HCT116 (cell line): ENCODE measurements at regions not wholly inside any gene's neighbourhood (a gene's known extent, or its start where the extent isn't known, plus 50 kb on each side); places are given as distances from the start of the nearest gene placed in this dataset.

Source experiments
- ATAC-seq: fragments of 200-7000 bp; cut with Tn5 transposase; 2 replicates; pipeline ENCODE4 v1.9.1; 2020; ENCODE audit warnings: mild to moderate bottlenecking, moderate library complexity
- BruUV-seq: library from RNA; stranded (reverse); fragments of 400-500 nt; replicated peaks from 2 replicates; lab custom pipeline; 2021; lab: Mats Ljungman, UMichigan
- CTCF ChIA-PET: fragments of 300-600 bp; sonication (Branson Sonifier 250); formaldehyde crosslinking; loops from one replicate; lab custom pipeline; 2021; ENCODE audit warnings: antibody characterized with exemption; lab: Charles Lee
- POLR2A ChIA-PET: fragments of 300-600, 350-600 bp; sonication (Branson Sonifier 250); formaldehyde crosslinking; loops from one replicate; lab custom pipeline; 2021; ENCODE audit warnings: antibody characterized with exemption; lab: Charles Lee
- RAD21 ChIA-PET, 2 experiments: fragments of 300-600 bp; sonication (Branson Sonifier 250); formaldehyde crosslinking; loops; one replicate each; lab custom pipeline; 2023; ENCODE audit warnings: low total read pairs in 2 of 2; ENCODE audit not compliant: uncharacterized antibody in 2 of 2, unreplicated experiment in 2 of 2, low non-redundant PET in 1 of 2; lab: Charles Lee
- DNase-seq: peaks from one replicate; pipeline ENCODE4 v3.0.0-alpha.2; 2010; ENCODE audit warnings: low read depth, low spot score
- H2AFZ ChIP-seq: fragments of 200-600 bp; shearing (Covaris generic), sonication (generic); 2 replicates; pipeline ENCODE4 v1.6.1; 2017; ENCODE audit warnings: low read depth, mixed run types, mixed read lengths, antibody characterized with exemption, low read length; ENCODE audit not compliant: poor library complexity, severe bottlenecking
- H3K27ac ChIP-seq: 2 replicates; pipeline ENCODE4 v1.5.1; 2012; ENCODE audit warnings: low read depth, low read length
- H3K27me3 ChIP-seq: fragments of 200-600 bp; sonication (generic); 2 replicates; pipeline ENCODE4 v1.6.1; 2016; ENCODE audit warnings: mixed run types, low read length, mixed read lengths; ENCODE audit not compliant: insufficient read depth
- H3K36me3 ChIP-seq, 2 experiments: fragments of 200-500 bp in 1 of 2; fragments of 200-600 bp in 1 of 2; sonication (Bioruptor generic) in 1 of 2; sonication (generic) in 1 of 2; 2 replicates each; pipeline versions ENCODE4 v1.5.1 to v1.6.1; 2014 to 2016; ENCODE audit warnings: low read length in 2 of 2, inconsistent platforms in 1 of 2, mixed read lengths in 1 of 2, mixed run types in 1 of 2; ENCODE audit not compliant: insufficient read depth in 2 of 2, control insufficient read depth in 1 of 2
- H3K4me1 ChIP-seq, 2 experiments: fragments of 200-600 bp in 1 of 2; sonication (generic) in 1 of 2; 2 replicates each; pipeline versions ENCODE4 v1.5.1 to v1.6.1; 2012 to 2017; ENCODE audit warnings: low read length in 2 of 2, inconsistent platforms in 1 of 2, mild to moderate bottlenecking in 1 of 2, mixed read lengths in 1 of 2, mixed run types in 1 of 2, moderate library complexity in 1 of 2; ENCODE audit not compliant: insufficient read depth in 2 of 2, control insufficient read depth in 1 of 2
- H3K4me2 ChIP-seq: fragments of 200-600 bp; sonication (generic); 2 replicates; pipeline ENCODE4 v1.6.1; 2017; ENCODE audit warnings: mixed run types, low read length, mixed read lengths
- H3K4me3 ChIP-seq, 2 experiments: fragments of 200-600 bp in 1 of 2; sonication (generic) in 1 of 2; replicated peaks in 1 of 2; 2 replicates each; pipeline ENCODE4 v1.5.1; 2011 to 2016; ENCODE audit warnings: low read length in 2 of 2, control low read depth in 1 of 2, low read depth in 1 of 2, mild to moderate bottlenecking in 1 of 2, mixed read lengths in 1 of 2, mixed run types in 1 of 2
- H3K79me2 ChIP-seq: fragments of 200-600 bp; sonication (generic); 2 replicates; pipeline ENCODE4 v1.6.1; 2017; ENCODE audit warnings: mild to moderate bottlenecking, mixed run types, low read length, moderate library complexity, mixed read lengths; ENCODE audit not compliant: insufficient read depth
- H3K9ac ChIP-seq: fragments of 200-600 bp; sonication (generic); 2 replicates; pipeline ENCODE4 v1.6.1; 2016; ENCODE audit warnings: low read length, mixed read lengths
- H3K9me2 ChIP-seq: fragments of 200-600 bp; sonication (generic), shearing (Covaris generic); 2 replicates; pipeline ENCODE4 v1.6.1; 2017; ENCODE audit warnings: mixed run types, mild to moderate bottlenecking, moderate library complexity; ENCODE audit not compliant: insufficient read depth
- H3K9me3 ChIP-seq, 2 experiments: fragments of 200-500 bp in 1 of 2; fragments of 200-600 bp in 1 of 2; sonication (Bioruptor generic) in 1 of 2; sonication (generic) in 1 of 2; 2 replicates each; pipeline ENCODE4 v1.6.1; 2014 to 2017; ENCODE audit warnings: low read length in 2 of 2, mixed read lengths in 2 of 2, inconsistent platforms in 1 of 2, low read depth in 1 of 2, mild to moderate bottlenecking in 1 of 2, mixed run types in 1 of 2, moderate library complexity in 1 of 2; ENCODE audit not compliant: control insufficient read depth in 1 of 2, insufficient read depth in 1 of 2
- H4K20me1 ChIP-seq: fragments of 200-600 bp; sonication (generic), shearing (Covaris generic); 2 replicates; pipeline ENCODE4 v1.6.1; 2017; ENCODE audit warnings: mixed run types, mild to moderate bottlenecking, moderate library complexity; ENCODE audit not compliant: insufficient read depth
- CBX3 ChIP-seq: IDR thresholded peaks from 2 replicates; pipeline ENCODE4 v1.6.1; 2012; ENCODE audit warnings: low read depth
- CEBPB ChIP-seq: IDR thresholded peaks from 2 replicates; pipeline ENCODE4 v1.6.1; 2012; ENCODE audit warnings: low read depth
- EGR1 ChIP-seq: IDR thresholded peaks from 2 replicates; pipeline ENCODE4 v1.6.1; 2012; ENCODE audit warnings: low read depth
- ELF1 ChIP-seq: IDR thresholded peaks from 2 replicates; pipeline ENCODE4 v1.6.1; 2012; ENCODE audit warnings: low read depth, borderline replicate concordance
- FOSL1 ChIP-seq: IDR thresholded peaks from 2 replicates; pipeline ENCODE4 v1.6.1; 2012; ENCODE audit warnings: low read depth
- JUND ChIP-seq: IDR thresholded peaks from 2 replicates; pipeline ENCODE4 v1.6.1; 2012
- POLR2AphosphoS5 ChIP-seq: IDR thresholded peaks from 2 replicates; pipeline ENCODE4 v1.6.1; 2011; ENCODE audit warnings: mild to moderate bottlenecking, low read depth, low read length, moderate library complexity
- RAD21 ChIP-seq: IDR thresholded peaks from 2 replicates; pipeline ENCODE4 v1.6.1; 2012; ENCODE audit warnings: low read depth, mild to moderate bottlenecking
- SIN3A ChIP-seq: IDR thresholded peaks from 2 replicates; pipeline ENCODE4 v1.6.1; 2012; ENCODE audit warnings: low read depth
- SP1 ChIP-seq: IDR thresholded peaks from 2 replicates; pipeline ENCODE4 v1.6.1; 2012; ENCODE audit warnings: low read depth
- SRF ChIP-seq: IDR thresholded peaks from 2 replicates; pipeline ENCODE4 v1.6.1; 2012; ENCODE audit warnings: low read depth
- TCF7L2 ChIP-seq: IDR thresholded peaks from 2 replicates; pipeline ENCODE4 v1.7.0; 2011; ENCODE audit warnings: borderline replicate concordance, inconsistent platforms; ENCODE audit not compliant: insufficient read depth, insufficient read length; ENCODE audit errors: extremely low read depth
- YY1 ChIP-seq: IDR thresholded peaks from 2 replicates; pipeline ENCODE4 v1.6.1; 2011; ENCODE audit warnings: low read length, low read depth, moderate library complexity, mild to moderate bottlenecking; ENCODE audit not compliant: insufficient replicate concordance; ENCODE audit errors: extremely low read depth
- ZFX ChIP-seq: fragments of 450-650 bp; IDR thresholded peaks from 2 replicates; pipeline ENCODE4 v1.6.1; 2017
- intact Hi-C: fragments of 100-400 bp; cut with micrococcal nuclease; formaldehyde crosslinking; loops from 2 replicates; pipeline ENCODE4 v1.10.0; 2022
- TF ChIP-seq, protein P1 (sequence below): IDR thresholded peaks from 2 replicates; pipeline ENCODE4 v1.6.1; 2012; ENCODE audit warnings: low read depth
- TF ChIP-seq, protein P2 (sequence below): IDR thresholded peaks from 2 replicates; pipeline ENCODE4 v1.6.1; 2011; ENCODE audit warnings: mild to moderate bottlenecking, low read length, moderate library complexity; ENCODE audit not compliant: insufficient replicate concordance; ENCODE audit errors: extremely low read depth
- TF ChIP-seq, protein P3 (sequence below), 3 experiments: fragments of 200-600 bp in 1 of 3; sonication (generic) in 1 of 3; IDR thresholded peaks in 2 of 3; conservative IDR thresholded peaks in 1 of 3; 2 replicates each; pipeline ENCODE4 v1.5.1; 2012 to 2017; ENCODE audit warnings: low read depth in 2 of 3, low read length in 2 of 3, antibody characterized with exemption in 1 of 3, borderline replicate concordance in 1 of 3, control low read depth in 1 of 3, mild to moderate bottlenecking in 1 of 3, mixed read lengths in 1 of 3, mixed run types in 1 of 3, moderate library complexity in 1 of 3; ENCODE audit not compliant: insufficient read depth in 1 of 3
- TF ChIP-seq, protein P4 (sequence below): IDR thresholded peaks from 2 replicates; pipeline ENCODE4 v1.6.1; 2012

DNA sequence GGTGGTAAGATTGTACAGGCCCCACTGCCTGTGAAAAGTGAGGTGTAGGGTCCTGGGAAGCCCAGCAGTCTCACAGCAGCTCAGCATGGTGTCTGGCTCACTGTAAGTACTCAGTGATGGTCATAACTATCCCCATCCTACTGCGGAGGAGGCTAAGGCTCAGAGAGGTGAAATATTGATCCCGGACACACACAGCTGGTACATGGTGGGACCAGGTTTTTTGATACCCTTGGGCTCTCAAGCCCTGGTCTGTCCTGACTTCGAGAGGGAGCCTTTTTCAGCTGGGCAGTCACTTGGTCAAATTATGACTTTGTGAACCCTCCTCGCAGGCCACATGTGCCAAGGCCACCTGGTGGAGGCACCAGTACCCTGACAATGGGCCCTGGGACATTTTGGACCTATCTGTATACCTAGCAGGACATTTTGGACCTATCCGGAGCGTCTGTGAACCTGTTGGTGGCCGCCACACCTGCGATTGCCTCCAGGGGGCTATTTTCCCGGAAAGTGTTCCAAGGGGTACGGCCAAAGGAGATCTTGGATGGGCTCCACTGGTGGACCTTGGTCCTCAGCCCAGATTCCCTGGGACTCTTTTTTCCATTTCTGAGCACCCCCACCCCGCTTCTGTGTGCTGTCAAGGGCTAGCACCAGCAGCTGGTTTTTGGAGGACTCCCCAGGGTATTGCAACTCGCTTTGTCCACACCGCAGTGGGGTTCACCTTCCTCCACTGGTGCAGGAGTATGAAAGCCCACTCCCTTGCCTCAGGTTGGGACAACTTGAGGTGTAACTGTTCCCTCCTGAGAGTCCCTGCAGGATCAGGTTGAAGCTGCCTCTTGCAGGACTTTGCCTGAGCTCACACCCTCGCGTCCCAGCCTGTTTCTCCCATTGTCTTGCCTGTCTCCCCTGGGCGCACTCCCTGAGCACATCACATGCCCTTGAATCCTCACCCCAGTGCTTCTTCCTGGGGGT is 83.6 kb upstream of the NKD1 start:
- Histone ChIP-seq H3K36me3 (no peaks in the 10 kb centered on the region), H3K27me3 (peaks cover 10% of the 10 kb centered on the region; the same call in 1 of the 2 replicates), H3K4me3 (no peak overlapping the region), H3K9ac (no peak overlapping the region), H3K9me3 (no peaks in the 10 kb centered on the region), H3K4me1 (peaks cover 14 to 16% of the 10 kb centered on the region in 2 experiments; a peak in 3 of 4 replicates), H2AFZ (no peak overlapping the region), H3K4me2 (no peak overlapping the region), H4K20me1 (no peaks in the 10 kb centered on the region), H3K9me2 (no peaks in the 10 kb centered on the region), H3K27ac (no peak overlapping the region), H3K79me2 (no peaks in the 10 kb centered on the region)
- DNase-seq (no peak), ATAC-seq (peak; percentile 46)
- CTCF ChIA-PET: no interaction called here
- RAD21 ChIA-PET: no interaction called here
- intact Hi-C loops: no loop called here
- TF ChIP-seq JUND: no peak
- TF ChIP-seq YY1: no peak
- TF ChIP-seq, protein P1, sequence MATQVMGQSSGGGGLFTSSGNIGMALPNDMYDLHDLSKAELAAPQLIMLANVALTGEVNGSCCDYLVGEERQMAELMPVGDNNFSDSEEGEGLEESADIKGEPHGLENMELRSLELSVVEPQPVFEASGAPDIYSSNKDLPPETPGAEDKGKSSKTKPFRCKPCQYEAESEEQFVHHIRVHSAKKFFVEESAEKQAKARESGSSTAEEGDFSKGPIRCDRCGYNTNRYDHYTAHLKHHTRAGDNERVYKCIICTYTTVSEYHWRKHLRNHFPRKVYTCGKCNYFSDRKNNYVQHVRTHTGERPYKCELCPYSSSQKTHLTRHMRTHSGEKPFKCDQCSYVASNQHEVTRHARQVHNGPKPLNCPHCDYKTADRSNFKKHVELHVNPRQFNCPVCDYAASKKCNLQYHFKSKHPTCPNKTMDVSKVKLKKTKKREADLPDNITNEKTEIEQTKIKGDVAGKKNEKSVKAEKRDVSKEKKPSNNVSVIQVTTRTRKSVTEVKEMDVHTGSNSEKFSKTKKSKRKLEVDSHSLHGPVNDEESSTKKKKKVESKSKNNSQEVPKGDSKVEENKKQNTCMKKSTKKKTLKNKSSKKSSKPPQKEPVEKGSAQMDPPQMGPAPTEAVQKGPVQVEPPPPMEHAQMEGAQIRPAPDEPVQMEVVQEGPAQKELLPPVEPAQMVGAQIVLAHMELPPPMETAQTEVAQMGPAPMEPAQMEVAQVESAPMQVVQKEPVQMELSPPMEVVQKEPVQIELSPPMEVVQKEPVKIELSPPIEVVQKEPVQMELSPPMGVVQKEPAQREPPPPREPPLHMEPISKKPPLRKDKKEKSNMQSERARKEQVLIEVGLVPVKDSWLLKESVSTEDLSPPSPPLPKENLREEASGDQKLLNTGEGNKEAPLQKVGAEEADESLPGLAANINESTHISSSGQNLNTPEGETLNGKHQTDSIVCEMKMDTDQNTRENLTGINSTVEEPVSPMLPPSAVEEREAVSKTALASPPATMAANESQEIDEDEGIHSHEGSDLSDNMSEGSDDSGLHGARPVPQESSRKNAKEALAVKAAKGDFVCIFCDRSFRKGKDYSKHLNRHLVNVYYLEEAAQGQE: no peak
- TF ChIP-seq SIN3A: no peak
- no peak for TF ChIP-seq ELF1
- TF ChIP-seq, protein P2, sequence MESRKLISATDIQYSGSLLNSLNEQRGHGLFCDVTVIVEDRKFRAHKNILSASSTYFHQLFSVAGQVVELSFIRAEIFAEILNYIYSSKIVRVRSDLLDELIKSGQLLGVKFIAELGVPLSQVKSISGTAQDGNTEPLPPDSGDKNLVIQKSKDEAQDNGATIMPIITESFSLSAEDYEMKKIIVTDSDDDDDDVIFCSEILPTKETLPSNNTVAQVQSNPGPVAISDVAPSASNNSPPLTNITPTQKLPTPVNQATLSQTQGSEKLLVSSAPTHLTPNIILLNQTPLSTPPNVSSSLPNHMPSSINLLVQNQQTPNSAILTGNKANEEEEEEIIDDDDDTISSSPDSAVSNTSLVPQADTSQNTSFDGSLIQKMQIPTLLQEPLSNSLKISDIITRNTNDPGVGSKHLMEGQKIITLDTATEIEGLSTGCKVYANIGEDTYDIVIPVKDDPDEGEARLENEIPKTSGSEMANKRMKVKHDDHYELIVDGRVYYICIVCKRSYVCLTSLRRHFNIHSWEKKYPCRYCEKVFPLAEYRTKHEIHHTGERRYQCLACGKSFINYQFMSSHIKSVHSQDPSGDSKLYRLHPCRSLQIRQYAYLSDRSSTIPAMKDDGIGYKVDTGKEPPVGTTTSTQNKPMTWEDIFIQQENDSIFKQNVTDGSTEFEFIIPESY: no peak
- no peak for TF ChIP-seq ZFX
- TF ChIP-seq SP1: no peak
- peak; percentile 15; the same call in 1 of the 2 replicates for TF ChIP-seq RAD21
- TF ChIP-seq, protein P3, sequence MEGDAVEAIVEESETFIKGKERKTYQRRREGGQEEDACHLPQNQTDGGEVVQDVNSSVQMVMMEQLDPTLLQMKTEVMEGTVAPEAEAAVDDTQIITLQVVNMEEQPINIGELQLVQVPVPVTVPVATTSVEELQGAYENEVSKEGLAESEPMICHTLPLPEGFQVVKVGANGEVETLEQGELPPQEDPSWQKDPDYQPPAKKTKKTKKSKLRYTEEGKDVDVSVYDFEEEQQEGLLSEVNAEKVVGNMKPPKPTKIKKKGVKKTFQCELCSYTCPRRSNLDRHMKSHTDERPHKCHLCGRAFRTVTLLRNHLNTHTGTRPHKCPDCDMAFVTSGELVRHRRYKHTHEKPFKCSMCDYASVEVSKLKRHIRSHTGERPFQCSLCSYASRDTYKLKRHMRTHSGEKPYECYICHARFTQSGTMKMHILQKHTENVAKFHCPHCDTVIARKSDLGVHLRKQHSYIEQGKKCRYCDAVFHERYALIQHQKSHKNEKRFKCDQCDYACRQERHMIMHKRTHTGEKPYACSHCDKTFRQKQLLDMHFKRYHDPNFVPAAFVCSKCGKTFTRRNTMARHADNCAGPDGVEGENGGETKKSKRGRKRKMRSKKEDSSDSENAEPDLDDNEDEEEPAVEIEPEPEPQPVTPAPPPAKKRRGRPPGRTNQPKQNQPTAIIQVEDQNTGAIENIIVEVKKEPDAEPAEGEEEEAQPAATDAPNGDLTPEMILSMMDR (IDR thresholded peaks at IDR 0.05 in 2 of 3, conservative IDR thresholded peaks at IDR 0.05 in 1 of 3; ENCODE audit: borderline replicate concordance in 1 of 3, insufficient read depth in 1 of 3, low read depth in 2 of 3, low read length in 2 of 3): peak in 2 of 3 experiments; percentile 50 to 54; a peak in 3 of 6 replicates
- TF ChIP-seq TCF7L2: no peak
- TF ChIP-seq CBX3: no peak
- TF ChIP-seq CEBPB: no peak
- TF ChIP-seq, protein P4, sequence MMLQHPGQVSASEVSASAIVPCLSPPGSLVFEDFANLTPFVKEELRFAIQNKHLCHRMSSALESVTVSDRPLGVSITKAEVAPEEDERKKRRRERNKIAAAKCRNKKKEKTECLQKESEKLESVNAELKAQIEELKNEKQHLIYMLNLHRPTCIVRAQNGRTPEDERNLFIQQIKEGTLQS: no peak
- no peak for TF ChIP-seq FOSL1
- no peak for TF ChIP-seq SRF
- TF ChIP-seq EGR1: no peak
- no peak for TF ChIP-seq POLR2AphosphoS5
- POLR2A ChIA-PET: interaction anchor here (1.0 kb wide), 1 partner anchor 9 kb away, joined by 3 read pairs; no protein-coding TSS in a partner anchor
- BruUV-seq: no TSS peak
